GM23248 (cell line): ENCODE measurements at regions not wholly inside any gene's neighbourhood (a gene's known extent, or its start where the extent isn't known, plus 50 kb on each side); places are given as distances from the start of the nearest gene placed in this dataset.
"Not testable (repeated sequence)": the region's sequence is repeated elsewhere in the genome, so short reads cannot be mapped to it uniquely, and the experiment has no call there.

Source experiments
- EZH2 ChIP-seq: fragments of 200-600 bp; sonication (generic); IDR thresholded peaks from 2 replicates; pipeline ENCODE4 v1.6.1; 2018; ENCODE audit warnings: antibody characterized with exemption, mild to moderate bottlenecking; ENCODE audit not compliant: insufficient read depth, poor library complexity, severe bottlenecking
- EZH2phosphoT487 ChIP-seq: fragments of 200-600 bp; sonication (generic); IDR thresholded peaks from 2 replicates; pipeline ENCODE4 v1.6.1; 2018; ENCODE audit warnings: antibody characterized with exemption, moderate library complexity, mild to moderate bottlenecking, low read depth; ENCODE audit not compliant: insufficient read depth

GRCh38 chr5:104079861-104080645, 517.5 kb upstream of the NUDT12 start:
- TF ChIP-seq EZH2, EZH2phosphoT487: not testable (repeated sequence)
